EH (cell line): ENCODE measurements at regions not wholly inside any gene's neighbourhood (a gene's known extent, or its start where the extent isn't known, plus 50 kb on each side); places are given as distances from the start of the nearest gene placed in this dataset.
A peak's percentile ranks its signal among the peaks of the same experiment; 100 is the strongest.
"Not testable (repeated sequence)": the region's sequence is repeated elsewhere in the genome, so short reads cannot be mapped to it uniquely, and the experiment has no call there.

Source experiments
- DNase-seq: peaks from one replicate; pipeline ENCODE4 v3.0.0-alpha.2; 2015; ENCODE audit warnings: low read depth

DNA sequence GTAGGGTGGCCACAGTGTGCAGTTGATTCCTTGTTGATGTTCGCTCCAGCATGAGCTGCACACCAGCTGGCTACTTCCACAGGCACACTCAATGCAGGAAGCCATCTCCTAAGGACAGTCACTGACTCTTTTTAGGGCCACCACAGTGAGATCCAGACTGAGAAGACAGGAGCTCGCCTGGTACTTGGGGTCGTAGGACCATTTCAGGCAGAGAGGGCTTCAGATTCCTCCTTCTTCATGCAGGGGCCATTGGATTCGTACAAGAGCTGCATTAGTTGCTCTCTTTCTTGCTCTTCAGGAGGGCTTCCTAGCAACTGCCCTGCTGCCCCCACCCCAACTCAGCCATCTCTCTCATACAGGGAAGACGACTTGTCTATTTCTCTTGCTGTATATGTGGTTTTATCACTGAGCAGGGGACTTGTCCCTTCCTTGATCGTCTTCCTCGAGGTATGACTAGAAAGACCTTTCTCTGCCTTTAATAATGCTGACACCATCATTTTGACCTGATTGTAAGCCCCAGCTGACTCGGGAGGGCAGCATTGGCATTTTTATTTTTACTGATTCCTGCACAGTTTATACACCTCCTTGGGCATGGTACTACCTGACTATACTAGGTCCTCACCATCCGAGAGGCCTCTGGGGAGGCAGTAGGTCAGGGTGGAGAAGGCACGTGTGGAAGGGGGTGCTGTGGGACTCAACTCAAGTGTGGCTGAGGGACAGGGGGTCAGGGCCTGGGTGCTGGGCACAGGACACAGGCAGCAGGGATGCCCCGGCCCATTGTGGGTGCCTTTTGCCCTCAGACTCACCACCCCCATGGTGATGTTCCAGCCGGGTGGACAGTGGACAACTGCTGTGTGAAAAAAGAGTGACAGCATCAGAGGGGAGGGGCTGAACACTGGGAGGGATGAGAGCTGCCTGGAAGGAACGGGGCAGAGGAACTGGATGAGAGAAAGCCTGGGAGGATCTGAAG is 136.7 kb upstream of the ZNF746 start:
- DNase-seq = no peak

DNA sequence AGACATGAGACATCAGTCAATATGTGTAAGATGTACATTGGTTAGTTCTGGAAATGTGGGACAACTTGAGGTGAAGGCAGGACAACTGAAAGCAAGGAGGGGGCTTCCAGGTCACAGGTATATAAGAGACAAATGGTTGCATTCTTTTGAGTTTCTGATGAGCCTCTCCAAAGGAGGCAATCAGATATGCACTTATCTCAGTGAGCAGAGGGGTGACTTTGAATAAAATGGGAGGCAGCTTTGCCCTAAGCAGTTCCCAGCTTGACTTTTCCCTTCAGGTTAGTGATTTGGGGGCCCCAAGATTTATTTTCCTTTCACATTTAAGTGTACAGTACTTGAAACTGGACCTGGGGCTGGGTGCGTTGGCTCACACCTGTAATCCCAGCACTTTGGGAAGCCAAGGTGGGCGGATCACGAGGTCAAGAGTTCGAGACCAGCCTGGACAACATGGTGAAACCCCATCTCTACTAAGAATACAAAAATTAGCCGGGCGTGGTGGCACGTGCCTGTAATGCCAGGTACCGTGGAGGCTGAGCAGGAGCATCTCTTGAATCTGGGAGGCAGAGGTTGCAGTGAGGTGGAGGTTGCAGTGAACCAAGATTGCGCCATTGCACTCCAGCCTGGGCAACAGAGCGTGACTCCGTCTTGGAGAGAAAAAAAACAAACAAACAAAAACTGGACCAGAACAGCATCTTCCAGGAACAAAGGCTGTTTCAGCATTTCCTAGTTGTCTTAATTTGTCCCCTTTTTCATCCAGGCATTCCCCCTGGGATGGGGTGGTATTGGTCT is 130.9 kb upstream of the ZNF746 start:
- DNase-seq = not testable (repeated sequence)

DNA sequence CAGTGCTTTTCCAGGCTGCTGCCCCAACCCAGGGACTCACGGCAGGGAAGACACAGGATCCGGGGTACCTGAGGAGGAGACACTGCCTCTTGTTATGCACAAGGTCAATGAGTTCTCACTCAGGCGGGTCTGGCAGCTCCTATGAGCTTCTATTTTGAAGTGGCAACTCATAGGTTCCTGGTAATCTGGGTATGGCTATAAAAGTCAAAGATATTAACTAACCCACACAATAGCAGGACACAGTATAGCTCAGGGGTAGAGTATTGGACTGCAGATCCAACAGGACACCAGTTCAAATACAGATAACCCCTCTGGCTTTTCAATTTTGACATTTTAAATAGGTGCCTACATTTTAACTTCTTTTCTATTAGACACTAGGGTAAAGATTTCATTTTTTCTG is 130.3 kb upstream of the ZNF746 start:
- DNase-seq = no peak

DNA sequence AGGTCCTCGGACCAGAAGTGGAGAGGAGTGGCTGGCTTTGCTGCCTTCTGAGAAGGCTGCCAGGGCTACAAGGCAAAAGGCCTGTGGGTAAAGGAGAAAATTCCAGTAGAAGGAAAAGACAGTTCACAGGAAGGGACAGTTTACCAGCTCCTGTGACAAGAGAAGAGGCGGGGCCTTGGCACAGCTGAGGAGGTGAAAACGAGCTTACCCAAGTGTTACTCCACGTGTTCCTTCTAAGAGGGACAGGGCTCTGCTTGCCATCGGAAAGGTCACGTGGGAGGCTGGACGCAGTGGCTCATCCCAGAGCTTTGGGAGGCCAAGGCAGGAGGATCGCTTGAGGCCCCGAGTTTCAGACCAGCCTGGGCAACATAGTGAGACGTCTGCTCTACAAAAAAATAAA is 129.4 kb upstream of the ZNF746 start:
- DNase-seq = no peak

DNA sequence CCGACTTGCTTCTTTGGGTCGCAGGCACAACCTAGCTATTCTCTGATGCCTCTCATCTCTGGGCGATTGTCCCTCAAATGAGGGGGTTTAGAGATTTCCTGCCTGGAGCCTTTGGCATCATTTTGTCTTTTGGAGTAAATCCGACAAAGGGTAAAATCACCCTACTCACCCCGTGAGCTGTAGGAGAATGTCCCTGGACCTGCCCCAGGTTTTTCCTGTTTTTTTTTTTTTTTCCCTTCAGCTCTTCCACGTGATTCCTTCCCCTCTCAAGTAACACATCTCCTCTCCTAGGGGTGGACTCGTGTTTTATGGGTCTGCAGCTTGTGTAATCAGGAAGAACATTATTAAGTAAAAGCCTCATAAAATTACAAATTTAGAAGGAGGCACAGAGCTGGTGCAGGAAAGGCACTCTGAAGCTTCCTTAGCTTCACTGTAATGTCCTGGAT is 128.4 kb upstream of the ZNF746 start:
- DNase-seq = peak; percentile 78

DNA sequence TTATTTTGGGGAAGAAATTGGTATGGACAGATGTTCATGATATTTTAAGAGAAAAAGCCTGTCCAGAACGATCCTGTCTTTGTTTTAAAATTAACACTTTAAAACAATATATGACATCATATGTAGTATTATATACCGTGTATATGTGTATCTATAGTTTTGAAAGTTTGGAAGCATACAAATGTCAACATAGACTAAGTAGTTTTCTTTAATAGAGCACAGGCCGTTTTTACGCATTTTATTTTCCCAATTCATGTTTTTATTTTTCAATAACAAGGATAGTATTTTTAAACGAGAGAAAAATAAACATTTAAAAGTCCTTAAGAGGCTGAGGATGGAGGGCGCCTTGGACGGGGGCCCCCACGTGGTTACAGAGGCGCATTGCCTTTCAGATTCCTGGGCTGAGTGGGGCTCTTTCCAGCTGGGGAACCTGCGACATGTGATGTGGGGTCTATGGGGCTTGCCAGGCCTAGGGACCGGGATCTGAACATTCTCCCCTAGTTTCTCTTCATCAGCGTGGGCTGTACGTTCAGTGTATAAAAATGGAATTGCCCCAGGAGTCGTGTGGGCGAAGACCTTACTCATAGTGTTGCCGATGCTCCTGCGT is 127.8 kb upstream of the ZNF746 start:
- DNase-seq = peak; percentile 64

DNA sequence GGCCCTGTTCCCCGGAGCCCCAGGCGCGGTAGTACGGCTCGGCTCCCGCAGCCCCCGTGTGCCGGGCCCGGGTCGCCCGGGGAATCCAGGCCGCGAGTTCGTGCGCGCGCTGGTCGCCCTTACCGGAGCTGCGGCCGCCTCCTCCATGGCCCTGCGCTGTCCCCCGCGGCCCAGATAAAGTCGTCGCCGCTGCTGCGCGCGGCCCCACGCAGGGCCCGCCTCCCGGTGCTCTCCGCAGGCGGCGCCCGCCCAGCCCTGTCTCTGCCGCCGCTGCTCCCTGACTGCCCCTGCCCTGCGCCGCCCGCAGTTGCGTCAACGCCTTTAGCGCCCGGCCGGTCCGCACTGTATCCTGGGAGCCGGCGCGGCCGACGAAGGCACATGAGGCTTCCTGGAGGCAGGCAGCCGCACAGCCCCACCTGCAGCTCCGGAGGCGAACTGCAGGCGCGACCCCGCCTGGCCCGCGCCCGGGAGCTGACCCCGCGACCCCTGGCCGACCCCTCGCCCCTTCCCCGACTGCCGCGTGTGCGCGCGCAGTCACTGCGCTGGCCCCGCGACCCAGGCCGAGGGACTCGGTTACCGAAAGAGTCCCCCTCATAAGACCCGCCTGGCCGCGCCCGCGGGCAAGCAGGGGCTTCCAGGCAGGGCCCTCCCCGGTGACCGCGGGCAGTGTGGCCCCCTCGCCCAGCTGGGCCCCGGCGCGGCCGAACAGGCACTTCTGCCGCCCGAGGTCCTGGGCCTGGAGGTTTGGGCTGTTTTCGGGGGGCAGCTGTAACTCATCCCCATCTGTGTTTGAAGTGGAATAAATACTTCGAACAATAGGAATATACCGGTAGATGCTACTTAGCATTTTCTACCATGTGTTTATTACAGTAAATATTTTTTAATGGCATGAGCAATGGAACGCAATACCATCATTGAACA is 127.1 kb upstream of the ZNF746 start:
- DNase-seq = peak; percentile 93

DNA sequence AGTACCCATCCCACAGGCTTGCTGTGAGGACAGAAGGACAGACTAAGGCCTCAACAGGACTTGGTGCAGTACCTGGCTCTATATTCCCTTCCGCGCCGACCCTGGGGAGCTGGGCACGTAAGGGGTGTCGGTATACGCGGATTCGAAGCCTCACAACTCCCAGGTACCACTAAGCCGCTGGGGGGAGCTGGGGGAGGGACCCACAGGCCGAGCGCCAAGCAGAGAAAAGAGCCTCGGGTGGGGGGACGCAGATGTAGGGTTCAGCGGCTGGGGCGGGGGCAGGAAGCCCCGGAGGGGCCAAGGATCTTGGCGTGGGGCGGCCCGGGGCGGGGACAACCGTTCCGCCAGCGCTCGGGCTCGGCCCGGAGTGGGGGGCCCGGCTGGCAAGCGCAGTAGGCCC is 126.4 kb upstream of the ZNF746 start:
- DNase-seq = peak; percentile 23

DNA sequence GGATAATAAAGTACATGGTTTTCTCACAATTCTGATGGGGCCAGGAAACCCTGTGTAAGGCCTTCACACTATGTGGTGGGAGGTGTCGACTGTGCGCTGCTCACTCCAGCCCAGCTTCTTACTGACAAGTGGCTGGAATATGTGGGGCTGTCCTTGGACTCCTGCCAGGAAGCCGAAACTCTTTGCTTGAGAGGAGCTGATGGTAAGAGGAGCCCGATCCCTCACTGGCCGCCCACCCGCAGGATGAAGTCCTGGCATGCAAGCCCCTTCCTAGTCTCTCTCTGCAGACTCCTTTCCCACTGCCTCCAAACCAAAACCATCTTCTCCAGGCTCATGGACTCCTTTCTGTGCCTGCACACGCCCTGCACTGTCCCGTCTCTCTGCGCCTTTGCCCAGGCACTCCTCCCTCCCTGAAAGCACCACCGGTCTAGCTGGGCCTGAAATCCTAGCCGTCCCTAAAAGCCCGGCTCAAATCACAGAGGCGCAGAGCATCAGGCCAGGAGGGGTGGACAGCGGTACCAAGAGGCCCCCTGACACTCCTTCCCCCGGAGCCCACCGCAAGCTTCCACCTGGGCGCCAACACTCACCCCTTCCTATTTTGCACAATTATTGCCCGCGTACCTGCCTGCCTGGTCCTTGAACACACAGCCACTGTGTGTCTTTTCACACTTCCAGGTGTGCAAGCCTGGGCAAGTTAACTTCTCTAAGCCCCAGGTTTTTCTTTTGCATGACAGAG is 125.8 kb upstream of the ZNF746 start:
- DNase-seq = peak; percentile 77

DNA sequence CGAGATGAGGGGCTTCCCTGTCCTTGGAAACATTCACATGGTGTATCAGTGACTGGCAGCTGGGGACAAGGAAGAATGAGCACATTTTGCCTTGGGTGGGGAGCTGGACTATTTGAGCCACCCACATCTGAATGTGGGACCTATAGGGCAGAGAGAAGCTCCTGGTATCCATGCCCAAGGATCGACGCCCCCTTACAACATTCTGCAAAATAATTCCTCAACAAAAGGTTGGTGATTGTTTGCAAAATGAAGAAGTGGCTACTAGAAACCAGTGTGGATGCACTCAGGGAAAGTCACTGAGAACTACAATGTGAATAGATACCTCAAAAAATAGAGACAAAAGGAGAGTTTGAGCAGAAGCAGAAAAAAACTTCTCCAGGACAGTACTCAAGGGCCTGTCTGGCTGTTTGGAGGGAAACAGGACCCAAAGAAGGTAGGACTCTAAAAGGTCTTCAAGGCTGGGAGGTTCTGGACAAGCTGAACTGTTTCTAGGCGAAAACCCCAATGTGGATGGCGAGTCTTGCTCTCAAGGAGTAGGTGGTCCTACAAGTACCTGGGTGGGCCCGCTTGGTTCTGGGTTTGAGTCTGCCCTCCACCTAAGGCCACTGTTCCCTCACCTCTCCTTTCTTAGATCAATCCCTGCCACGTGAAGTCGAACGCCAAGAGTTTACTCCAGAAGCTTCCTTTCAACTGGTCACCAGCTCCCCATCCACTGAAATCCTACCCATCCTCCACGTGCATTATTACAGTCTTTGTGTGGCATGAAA is 125.0 kb upstream of the ZNF746 start:
- no peak for DNase-seq

DNA sequence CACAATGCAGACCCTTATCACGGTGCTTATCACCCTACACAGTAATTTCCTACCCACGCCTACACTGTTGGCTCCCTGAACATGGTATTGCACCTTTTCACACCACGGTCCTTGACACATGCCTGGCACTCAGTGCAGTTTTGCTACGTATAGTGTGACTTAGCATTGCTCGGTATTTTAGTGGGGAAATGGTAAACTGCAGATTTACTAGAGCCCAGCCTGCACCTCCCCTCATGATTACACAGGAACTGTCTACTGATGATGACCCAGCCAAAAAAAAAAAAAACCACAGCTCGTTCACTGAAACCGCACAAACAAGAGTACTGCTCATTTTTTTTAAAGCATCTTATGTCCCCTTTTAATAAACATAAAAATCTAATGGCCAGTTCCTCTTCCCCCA is 124.2 kb upstream of the ZNF746 start:
- DNase-seq = no peak

DNA sequence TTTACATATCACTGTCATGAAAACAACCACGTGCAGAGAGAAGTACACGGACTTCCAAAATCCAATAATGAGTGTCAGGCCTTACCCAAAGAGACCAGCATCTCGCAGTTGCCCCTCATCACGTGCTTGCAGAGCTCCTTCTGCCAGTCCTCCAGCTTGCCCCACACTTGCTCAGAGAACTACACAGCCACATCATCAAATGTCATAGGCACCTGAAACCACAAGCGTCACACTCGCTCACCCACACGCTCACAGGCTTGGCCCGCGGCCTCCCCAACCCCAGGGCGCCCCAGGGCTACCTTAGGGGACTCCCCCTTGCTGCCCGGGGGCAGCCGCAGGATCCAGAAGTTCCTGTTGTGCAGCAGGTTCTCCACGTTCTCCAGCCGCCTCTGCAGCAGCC is 123.4 kb upstream of the ZNF746 start:
- DNase-seq = no peak

DNA sequence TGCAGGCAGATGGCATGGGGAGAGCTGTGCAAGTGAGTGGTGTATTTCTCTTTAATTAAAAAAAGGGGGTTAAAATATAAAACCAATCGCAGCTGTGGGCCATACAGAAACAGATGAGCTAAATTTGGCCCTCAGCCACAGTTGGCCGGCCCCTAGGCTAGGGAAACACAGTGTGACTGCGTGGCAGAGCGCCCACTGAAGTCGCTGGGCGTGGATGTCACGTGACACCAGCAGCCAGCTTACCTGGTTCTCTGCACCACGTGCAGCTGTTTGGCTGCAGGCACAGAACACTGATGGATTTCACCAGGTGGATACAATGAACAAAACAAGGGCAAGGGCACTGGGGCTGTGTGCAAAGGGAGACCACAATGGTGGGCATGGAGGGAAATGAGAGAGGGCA is 119.3 kb upstream of the ZNF746 start:
- no peak for DNase-seq

DNA sequence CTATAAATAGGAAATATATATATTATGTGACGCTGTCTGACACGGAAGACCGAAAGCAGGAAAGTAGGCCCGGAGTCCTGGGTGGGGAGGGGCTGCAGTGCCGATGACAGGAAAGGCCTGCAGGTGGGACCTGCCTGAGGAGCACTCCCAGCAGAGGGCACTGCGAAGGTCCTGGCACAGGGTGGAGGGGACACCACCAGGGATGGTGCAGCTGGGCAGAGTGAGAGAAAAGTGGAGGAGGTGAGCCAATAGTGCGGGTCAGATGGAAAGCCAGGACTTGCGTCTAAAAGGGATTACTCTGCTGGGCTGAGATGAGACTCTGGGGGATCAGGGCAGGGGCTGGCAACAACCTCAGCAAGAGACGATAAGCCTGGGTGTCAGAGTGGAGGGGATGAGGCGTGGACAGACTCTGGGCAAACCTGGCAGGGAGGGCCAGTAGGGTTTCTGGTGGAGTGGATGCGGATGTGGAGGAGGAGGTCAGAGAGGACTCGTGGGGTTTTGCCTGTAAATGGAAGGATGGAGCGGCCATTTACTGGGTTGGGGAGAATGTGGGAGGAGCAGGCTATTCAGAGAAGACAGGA is 118.2 kb upstream of the ZNF746 start:
- no peak for DNase-seq

DNA sequence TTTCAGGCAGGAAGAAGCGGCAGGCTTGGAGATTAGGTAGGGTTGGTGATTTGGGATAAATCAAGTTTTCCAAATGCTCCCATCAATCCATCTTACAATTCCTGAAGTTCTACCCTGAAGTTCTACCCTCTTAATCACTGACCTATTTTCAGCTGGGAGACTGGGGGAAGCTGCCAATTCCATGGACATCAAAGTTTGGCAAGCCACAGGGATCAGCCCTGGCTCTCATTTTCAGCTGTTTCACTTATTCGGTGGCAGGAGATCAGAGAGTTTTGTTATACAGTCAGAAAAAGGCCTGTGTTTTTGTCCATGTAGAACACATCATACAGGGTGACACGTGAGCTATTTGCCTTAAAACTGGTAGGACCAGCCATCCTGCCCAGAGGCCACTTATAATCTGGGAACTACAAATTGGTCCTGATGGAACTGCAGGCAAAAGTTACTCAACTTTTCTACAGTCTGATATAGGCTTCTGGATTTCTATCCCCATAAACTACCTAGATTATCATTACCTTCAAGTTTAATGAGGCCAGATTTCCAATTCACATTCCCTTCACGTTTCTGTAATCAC is 112.9 kb upstream of the ZNF746 start:
- DNase-seq = no peak

DNA sequence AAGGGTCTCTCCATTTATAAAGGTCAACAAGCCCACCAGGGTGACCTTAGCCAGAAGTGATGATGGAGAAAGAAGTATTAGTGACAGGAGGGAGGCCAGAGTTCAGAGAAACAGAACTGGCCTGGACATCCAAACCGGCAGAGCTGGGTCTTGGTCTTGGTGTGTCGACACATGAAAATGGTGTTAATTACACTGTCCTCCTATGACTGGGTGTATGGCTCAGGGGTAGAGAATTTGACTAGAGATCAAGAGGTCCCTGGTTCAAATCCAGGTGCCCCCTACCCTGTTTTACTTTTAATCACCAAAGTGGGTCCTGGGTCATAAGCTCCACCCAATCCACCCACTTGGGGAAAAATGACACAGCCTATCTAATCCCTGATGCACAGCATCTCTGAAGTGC is 110.6 kb upstream of the ZNF746 start:
- DNase-seq = no peak

DNA sequence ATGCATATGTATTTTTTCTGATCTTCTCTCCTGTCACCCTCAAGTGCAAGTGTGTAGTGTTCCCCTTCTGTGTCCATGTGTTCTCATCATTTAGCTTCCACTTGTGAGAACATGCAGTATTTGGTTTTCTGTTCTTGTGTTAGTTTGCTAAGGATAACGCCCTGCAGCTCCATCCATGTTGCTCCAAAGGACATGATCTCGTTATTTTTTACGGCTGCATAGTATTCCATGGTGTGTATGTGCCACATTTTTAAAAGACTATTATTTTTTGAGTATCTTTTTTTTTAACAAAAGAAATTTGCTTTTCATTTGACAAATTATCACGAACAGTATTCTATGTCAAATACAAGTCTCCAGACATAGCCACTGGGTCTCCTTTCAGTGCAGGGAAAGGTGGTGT is 110.1 kb upstream of the ZNF746 start:
- no peak for DNase-seq

DNA sequence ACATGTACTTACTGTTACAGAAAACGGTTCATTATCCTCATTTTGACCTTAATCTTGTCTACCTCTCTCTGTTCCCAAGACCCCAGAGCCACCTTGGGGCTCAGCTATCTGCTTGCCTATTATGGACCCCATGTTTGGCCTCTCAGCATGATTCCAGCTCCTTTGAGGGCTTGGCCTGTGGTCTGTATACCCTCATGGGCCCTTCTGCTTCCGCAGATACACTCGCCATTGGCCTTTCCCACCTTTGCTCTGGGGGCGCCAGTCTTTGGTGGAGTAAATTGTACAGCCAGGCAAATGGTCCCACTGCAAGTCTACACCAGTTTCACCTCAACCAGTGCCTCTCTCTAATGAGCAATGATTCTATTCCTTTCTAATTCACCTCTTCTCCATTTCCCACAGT is 109.2 kb upstream of the ZNF746 start:
- no peak for DNase-seq

DNA sequence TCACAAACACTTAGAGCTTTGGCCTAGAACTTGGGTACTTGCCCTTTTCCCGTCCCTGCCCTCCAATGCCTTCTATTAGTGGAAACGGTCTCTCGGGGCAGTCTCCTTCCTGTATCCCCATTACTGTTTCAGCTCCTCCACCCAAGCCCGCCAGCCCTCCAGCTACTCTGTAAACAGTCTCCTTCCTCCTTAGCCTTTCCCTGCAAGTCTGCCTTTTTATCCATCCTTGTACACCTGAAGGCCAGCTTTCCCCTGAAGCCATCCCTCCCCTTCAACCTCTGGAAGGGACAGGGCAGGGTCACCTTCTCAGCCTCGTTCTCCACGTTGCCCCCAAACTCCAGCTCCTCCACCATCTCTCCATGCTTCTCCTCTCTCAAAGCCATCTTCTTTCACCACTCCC is 108.1 kb upstream of the ZNF746 start:
- no peak for DNase-seq
